IMR-90 (cell line): ENCODE measurements at regions not wholly inside any gene's neighbourhood (a gene's known extent, or its start where the extent isn't known, plus 50 kb on each side); places are given as distances from the start of the nearest gene placed in this dataset.

Experiments used
- ATAC-seq: fragments of 200-7000 bp; cut with Tn5 transposase; 2 replicates; pipeline ENCODE4 v1.9.1; 2020; ENCODE audit warnings: low read depth, mild to moderate bottlenecking, moderate library complexity
- BruUV-seq: library from RNA; stranded (reverse); fragments of 400-500 nt; replicated peaks from 2 replicates; lab custom pipeline; 2021; lab: Mats Ljungman, UMichigan
- CTCF ChIA-PET: fragments of 300-600 bp; formaldehyde crosslinking; extraction: SDS; loops from one replicate; lab custom pipeline; 2021; ENCODE audit warnings: antibody characterized with exemption; lab: Yijun Ruan, JAX
- POLR2A ChIA-PET: fragments of 300-600 bp; sonication (Branson Sonifier 250); formaldehyde crosslinking; loops from one replicate; lab custom pipeline; 2022; ENCODE audit warnings: antibody characterized with exemption; ENCODE audit not compliant: unreplicated experiment; lab: Charles Lee
- DNase-seq: peaks from one replicate; pipeline ENCODE4 v3.0.0; 2013
- H2AFZ ChIP-seq: replicated peaks from 2 replicates; pipeline ENCODE3; 2013; ENCODE audit warnings: low read length, mild to moderate bottlenecking; ENCODE audit not compliant: poor library complexity
- H2AK5ac ChIP-seq: 2 replicates; pipeline ENCODE4 v1.6.1; 2013; ENCODE audit warnings: low read depth, low read length, inconsistent platforms
- H2AK9ac ChIP-seq: replicated peaks from 2 replicates; pipeline ENCODE3; 2013; ENCODE audit warnings: mild to moderate bottlenecking, low read depth, low read length, moderate library complexity; ENCODE audit not compliant: poor library complexity
- H2BK120ac ChIP-seq: 2 replicates; pipeline ENCODE4 v1.6.1; 2013; ENCODE audit warnings: low read depth, low read length, inconsistent platforms
- H2BK15ac ChIP-seq: 3 replicates; pipeline ENCODE4 v1.6.1; 2013; ENCODE audit warnings: low read depth, low read length, inconsistent platforms
- H2BK20ac ChIP-seq: 2 replicates; pipeline ENCODE4 v1.6.1; 2013; ENCODE audit warnings: low read depth, mild to moderate bottlenecking, inconsistent platforms, low read length, moderate library complexity
- H2BK5ac ChIP-seq: 2 replicates; pipeline ENCODE4 v1.6.1; 2013; ENCODE audit warnings: mild to moderate bottlenecking, low read depth, low read length, inconsistent platforms; ENCODE audit not compliant: poor library complexity, severe bottlenecking
- H3K14ac ChIP-seq: replicated peaks from 2 replicates; pipeline ENCODE4 v1.6.1; 2013; ENCODE audit warnings: low read depth, low read length, inconsistent platforms
- H3K18ac ChIP-seq: 2 replicates; pipeline ENCODE4 v1.6.1; 2013; ENCODE audit warnings: low read depth, low read length, control low read depth
- H3K23ac ChIP-seq: 2 replicates; pipeline ENCODE4 v1.6.1; 2013; ENCODE audit warnings: low read depth, low read length, inconsistent platforms
- H3K27ac ChIP-seq: 2 replicates; pipeline ENCODE4 v1.5.1; 2013; ENCODE audit warnings: mild to moderate bottlenecking, control low read depth, low read length; ENCODE audit not compliant: insufficient read depth
- H3K27me3 ChIP-seq: 2 replicates; pipeline ENCODE4 v1.6.1; 2013; ENCODE audit warnings: low read length; ENCODE audit not compliant: control insufficient read depth, insufficient read depth
- H3K36me3 ChIP-seq: 2 replicates; pipeline ENCODE4 v1.6.1; 2013; ENCODE audit warnings: low read length, mixed read lengths; ENCODE audit not compliant: control insufficient read depth, insufficient read depth
- H3K4ac ChIP-seq: 2 replicates; pipeline ENCODE4 v1.6.1; 2013; ENCODE audit warnings: low read depth, low read length, inconsistent platforms
- H3K4me1 ChIP-seq: 2 replicates; pipeline ENCODE4 v1.6.1; 2013; ENCODE audit warnings: low read length, mixed read lengths; ENCODE audit not compliant: control insufficient read depth, insufficient read depth
- H3K4me2 ChIP-seq: 2 replicates; pipeline ENCODE4 v1.6.1; 2013; ENCODE audit warnings: low read depth, mild to moderate bottlenecking, control low read depth, low read length, moderate library complexity
- H3K4me3 ChIP-seq: 2 replicates; pipeline ENCODE4 v1.5.1; 2013; ENCODE audit warnings: low read depth, mild to moderate bottlenecking, control low read depth, low read length, moderate library complexity; ENCODE audit not compliant: insufficient read depth
- H3K56ac ChIP-seq: 2 replicates; pipeline ENCODE4 v1.6.1; 2013; ENCODE audit warnings: low read length, inconsistent platforms; ENCODE audit not compliant: insufficient read depth; ENCODE audit errors: extremely low read depth
- H3K79me1 ChIP-seq, 2 experiments: 2 replicates each; pipeline ENCODE4 v1.6.1; 2013; ENCODE audit warnings: low read length in 2 of 2, inconsistent platforms in 1 of 2, low read depth in 1 of 2
- H3K9ac ChIP-seq: 2 replicates; pipeline ENCODE4 v1.6.1; 2013; ENCODE audit warnings: low read depth, low read length, control low read depth
- H3K9me1 ChIP-seq: 2 replicates; pipeline ENCODE4 v1.6.1; 2013; ENCODE audit warnings: low read length, inconsistent platforms; ENCODE audit not compliant: insufficient read depth
- H3K9me3 ChIP-seq: 2 replicates; pipeline ENCODE4 v1.6.1; 2013; ENCODE audit warnings: low read length; ENCODE audit not compliant: control insufficient read depth, insufficient read depth
- H4K20me1 ChIP-seq: 2 replicates; pipeline ENCODE4 v1.6.1; 2013; ENCODE audit warnings: low read length, inconsistent platforms; ENCODE audit not compliant: insufficient read depth
- H4K5ac ChIP-seq: 2 replicates; pipeline ENCODE4 v1.6.1; 2013; ENCODE audit warnings: mild to moderate bottlenecking, low read depth, low read length, control low read depth
- H4K8ac ChIP-seq, 2 experiments: 2 replicates each; pipeline ENCODE4 v1.6.1; 2013; ENCODE audit warnings: low read depth in 2 of 2, low read length in 2 of 2, control low read depth in 1 of 2, inconsistent platforms in 1 of 2
- H4K91ac ChIP-seq: 2 replicates; pipeline ENCODE4 v1.6.1; 2013; ENCODE audit warnings: low read depth, low read length, inconsistent platforms; ENCODE audit not compliant: insufficient read depth
- BHLHE40 ChIP-seq: fragments of 150-350 bp; IDR thresholded peaks from 2 replicates; pipeline ENCODE4 v1.6.1; 2016; ENCODE audit warnings: mild to moderate bottlenecking, low read depth, low read length
- CEBPB ChIP-seq: IDR thresholded peaks from 2 replicates; pipeline ENCODE4 v1.6.1; 2012; ENCODE audit warnings: low read depth, low read length, improper control_type of control experiment
- CHD1 ChIP-seq: IDR thresholded peaks from 2 replicates; pipeline ENCODE4 v1.6.1; 2012; ENCODE audit warnings: low read depth, low read length, improper control_type of control experiment
- FOS ChIP-seq: fragments of 150-350 bp; IDR thresholded peaks from 2 replicates; pipeline ENCODE4 v1.6.1; 2016; ENCODE audit warnings: low read depth, low read length
- MAFK ChIP-seq: IDR thresholded peaks from 2 replicates; pipeline ENCODE4 v1.6.1; 2012; ENCODE audit warnings: low read depth, low read length, improper control_type of control experiment
- MAZ ChIP-seq: IDR thresholded peaks from 2 replicates; pipeline ENCODE4 v1.6.1; 2012; ENCODE audit warnings: low read depth, mild to moderate bottlenecking, low read length, improper control_type of control experiment, moderate library complexity, borderline replicate concordance
- MXI1 ChIP-seq: IDR thresholded peaks from 2 replicates; pipeline ENCODE4 v1.6.1; 2012; ENCODE audit warnings: low read depth, mild to moderate bottlenecking, low read length, moderate library complexity, borderline replicate concordance
- NFE2L2 ChIP-seq: fragments of 150-350 bp; IDR thresholded peaks from 2 replicates; pipeline ENCODE4 v1.6.1; 2016; ENCODE audit warnings: low read depth, mild to moderate bottlenecking, low read length
- POLR2A ChIP-seq: IDR thresholded peaks from 2 replicates; pipeline ENCODE4 v1.6.1; 2012; ENCODE audit warnings: mild to moderate bottlenecking, low read depth, low read length
- RAD21 ChIP-seq: IDR thresholded peaks from 2 replicates; pipeline ENCODE4 v1.6.1; 2012; ENCODE audit warnings: low read length, improper control_type of control experiment
- RCOR1 ChIP-seq: IDR thresholded peaks from 2 replicates; pipeline ENCODE4 v1.6.1; 2012; ENCODE audit warnings: mild to moderate bottlenecking, low read length, improper control_type of control experiment; ENCODE audit not compliant: insufficient replicate concordance
- SMC3 ChIP-seq: fragments of 150-350 bp; IDR thresholded peaks from 2 replicates; pipeline ENCODE4 v1.6.1; 2016; ENCODE audit warnings: low read depth, mild to moderate bottlenecking, antibody characterized with exemption, low read length, moderate library complexity
- WGBS, 2 experiments: methylation state at CpG; one replicate each; pipeline versions ENCODE4 v1.1.5 to v1.1.7; 2013; ENCODE audit warnings: missing lambda C conversion rate in 2 of 2; ENCODE audit not compliant: insufficient read length in 1 of 2; ENCODE audit errors: extremely low coverage in 2 of 2; 5-methylcytosine and 5-hydroxymethylcytosine counted together
- dilution Hi-C: fragments of 300-500 bp; cut with HindIII; formaldehyde crosslinking; loops from one replicate; pipeline ENCODE4 v1.14.3; 2018; ENCODE audit warnings: low sequenced_read_pairs; ENCODE audit not compliant: unreplicated experiment
- in situ Hi-C: fragments of 300-500 bp; cut with MboI; formaldehyde crosslinking; loops from 3 replicates; pipeline ENCODE4 v1.14.3; 2019; ENCODE audit warnings: low sequenced_read_pairs, inconsistent platforms, mixed read lengths
- intact Hi-C: fragments of 100-400 bp; cut with micrococcal nuclease; formaldehyde crosslinking; loops from 2 replicates; pipeline ENCODE4 v1.10.0; 2022
- TF ChIP-seq, protein P1 (sequence below): conservative IDR thresholded peaks from 2 replicates; pipeline ENCODE4 v1.5.1; 2012; ENCODE audit warnings: mild to moderate bottlenecking, low read depth, low read length, improper control_type of control experiment

DNA sequence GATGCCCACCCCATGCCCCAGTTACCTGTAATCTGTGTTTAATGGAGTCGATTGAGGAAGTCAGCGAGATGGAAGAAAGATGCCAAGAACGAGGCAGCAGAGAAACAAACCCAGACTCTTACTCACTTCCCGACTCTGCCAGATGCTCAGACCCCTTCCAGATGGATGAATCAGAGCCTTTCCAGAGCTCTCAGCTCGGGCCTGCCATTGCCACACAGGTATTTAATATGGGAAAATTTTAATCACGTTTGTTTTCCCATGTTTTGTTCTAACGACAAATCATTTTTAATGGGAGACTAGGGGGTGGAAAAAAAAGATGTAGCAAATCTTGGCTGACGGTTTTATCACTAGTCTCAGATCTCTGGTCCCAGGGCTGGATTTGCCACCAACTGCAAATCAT is 72.5 kb upstream of the SRRM4 start:
- TF ChIP-seq MAZ (no peak), MXI1 (no peak), CEBPB (no peak), FOS (no peak), RAD21 (no peak), NFE2L2 (no peak), BHLHE40 (no peak), CHD1 (no peak), RCOR1 (no peak), SMC3 (no peak), POLR2A (no peak), MAFK (no peak)
- TF ChIP-seq, protein P1, sequence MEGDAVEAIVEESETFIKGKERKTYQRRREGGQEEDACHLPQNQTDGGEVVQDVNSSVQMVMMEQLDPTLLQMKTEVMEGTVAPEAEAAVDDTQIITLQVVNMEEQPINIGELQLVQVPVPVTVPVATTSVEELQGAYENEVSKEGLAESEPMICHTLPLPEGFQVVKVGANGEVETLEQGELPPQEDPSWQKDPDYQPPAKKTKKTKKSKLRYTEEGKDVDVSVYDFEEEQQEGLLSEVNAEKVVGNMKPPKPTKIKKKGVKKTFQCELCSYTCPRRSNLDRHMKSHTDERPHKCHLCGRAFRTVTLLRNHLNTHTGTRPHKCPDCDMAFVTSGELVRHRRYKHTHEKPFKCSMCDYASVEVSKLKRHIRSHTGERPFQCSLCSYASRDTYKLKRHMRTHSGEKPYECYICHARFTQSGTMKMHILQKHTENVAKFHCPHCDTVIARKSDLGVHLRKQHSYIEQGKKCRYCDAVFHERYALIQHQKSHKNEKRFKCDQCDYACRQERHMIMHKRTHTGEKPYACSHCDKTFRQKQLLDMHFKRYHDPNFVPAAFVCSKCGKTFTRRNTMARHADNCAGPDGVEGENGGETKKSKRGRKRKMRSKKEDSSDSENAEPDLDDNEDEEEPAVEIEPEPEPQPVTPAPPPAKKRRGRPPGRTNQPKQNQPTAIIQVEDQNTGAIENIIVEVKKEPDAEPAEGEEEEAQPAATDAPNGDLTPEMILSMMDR, result no peak
- H3K27ac ChIP-seq, result no peak overlapping the region
- H4K91ac ChIP-seq, result no peak overlapping the region
- no CpG with 5 or more reads among the region's 8 CpGs for WGBS, 2 experiments
- no peak overlapping the region for H3K4ac ChIP-seq
- H2BK20ac ChIP-seq, result no peak overlapping the region
- H3K36me3 ChIP-seq, result no peaks in the 10 kb centered on the region
- dilution Hi-C loops, result no loop called here
- no peak overlapping the region for H2BK5ac ChIP-seq
- H4K5ac ChIP-seq, result no peak overlapping the region
- no peak overlapping the region for H2AK9ac ChIP-seq
- H4K8ac ChIP-seq, result no peak overlapping the region
- intact Hi-C loops, result no loop called here
- no peak overlapping the region for H3K4me3 ChIP-seq
- H4K20me1 ChIP-seq, result no peaks in the 10 kb centered on the region
- no peak overlapping the region for H3K56ac ChIP-seq
- H3K9me3 ChIP-seq, result peaks cover 26% of the 10 kb centered on the region
- no peak overlapping the region for H3K14ac ChIP-seq
- no peak overlapping the region for H2BK120ac ChIP-seq
- no peak overlapping the region for H2BK15ac ChIP-seq
- no peak overlapping the region for H2AK5ac ChIP-seq
- DNase-seq (no peak), ATAC-seq (no peak)
- H3K4me2 ChIP-seq, result no peak overlapping the region
- POLR2A ChIA-PET, result no interaction called here
- no peaks in the 10 kb centered on the region for H3K4me1 ChIP-seq
- no peak overlapping the region for H3K18ac ChIP-seq
- CTCF ChIA-PET, result no interaction called here
- BruUV-seq, result no TSS peak
- H3K9ac ChIP-seq, result no peak overlapping the region
- no peaks in the 10 kb centered on the region for H3K27me3 ChIP-seq
- no peak overlapping the region for H3K23ac ChIP-seq
- H3K79me1 ChIP-seq, result no peaks in the 10 kb centered on the region
- in situ Hi-C loops, result no loop called here
- no peak overlapping the region for H2AFZ ChIP-seq
- H3K9me1 ChIP-seq, result no peaks in the 10 kb centered on the region
